NCI-H345 treated with DMSO at 0.1 percent for 48 hours (cell line): ENCODE measurements at regions not wholly inside any gene's neighbourhood (a gene's known extent, or its start where the extent isn't known, plus 50 kb on each side); places are given as distances from the start of the nearest gene placed in this dataset.

ENCODE experiments used
- DNase-seq: peaks from one replicate; lab custom pipeline; 2025; ENCODE audit not compliant: unreplicated experiment; lab: John Stamatoyannopoulos, UW

DNA sequence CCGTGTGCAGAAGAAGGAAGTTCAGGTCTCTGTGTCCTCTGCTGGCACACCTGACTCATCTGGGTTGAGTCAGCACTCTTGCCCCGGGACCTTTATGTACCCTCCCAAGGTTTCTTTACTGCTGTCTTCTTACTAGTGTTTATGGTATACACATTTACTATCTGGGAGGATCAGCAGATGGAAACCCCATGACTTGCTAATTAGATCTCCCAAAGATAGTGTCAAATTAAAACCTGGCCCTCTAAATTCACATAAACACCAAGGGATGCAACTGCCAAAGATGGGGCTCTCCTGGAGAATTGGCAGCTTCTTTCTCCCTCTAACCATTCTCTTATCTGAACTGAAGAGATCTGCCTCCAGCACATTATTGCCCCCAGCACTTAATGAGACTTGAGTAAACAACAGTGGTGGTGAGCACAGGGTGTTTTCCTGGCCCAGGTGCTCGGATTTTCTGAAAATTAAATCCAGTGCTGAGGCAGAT is 718.1 kb upstream of the SOX9 start:
- peak; percentile 12 for DNase-seq

DNA sequence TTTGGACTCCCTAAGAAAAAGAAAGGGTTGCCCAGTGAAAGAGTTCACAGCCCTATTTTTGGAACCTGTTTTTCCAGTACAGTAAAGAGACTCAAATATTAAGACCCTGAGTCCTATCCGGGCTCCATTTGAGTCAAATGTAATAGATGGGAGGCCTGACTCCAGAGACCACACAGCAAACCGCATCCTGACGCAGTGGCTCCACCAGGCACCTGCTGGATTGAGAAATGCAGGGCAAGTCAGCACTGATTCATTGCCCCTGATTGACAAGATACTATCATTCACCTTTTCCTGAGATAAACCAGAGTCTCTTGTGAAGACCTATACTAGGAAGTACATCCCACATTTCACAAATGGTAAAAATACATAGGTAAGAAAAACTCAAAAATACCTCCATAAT is 715.7 kb upstream of the SOX9 start:
- no peak for DNase-seq

DNA sequence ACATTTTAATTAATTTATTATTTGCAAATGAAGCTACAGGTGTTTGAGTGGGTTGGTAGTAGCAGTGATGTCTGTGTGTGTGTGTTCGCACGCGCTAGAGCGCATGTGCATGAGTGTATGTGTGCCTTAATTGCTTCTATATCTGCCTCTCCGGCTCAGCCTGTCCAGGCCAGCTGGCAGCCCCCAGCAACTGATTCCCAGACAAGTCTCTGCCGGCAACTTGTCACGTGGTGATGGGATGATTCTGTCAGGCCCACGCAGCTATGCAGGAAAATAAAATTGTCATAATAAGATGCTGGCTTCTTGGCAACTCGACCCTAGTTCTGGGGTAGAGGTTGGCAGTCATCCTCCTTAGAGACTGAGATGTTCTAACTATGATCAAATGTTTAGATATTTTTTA is 712.8 kb upstream of the SOX9 start:
- no peak for DNase-seq

DNA sequence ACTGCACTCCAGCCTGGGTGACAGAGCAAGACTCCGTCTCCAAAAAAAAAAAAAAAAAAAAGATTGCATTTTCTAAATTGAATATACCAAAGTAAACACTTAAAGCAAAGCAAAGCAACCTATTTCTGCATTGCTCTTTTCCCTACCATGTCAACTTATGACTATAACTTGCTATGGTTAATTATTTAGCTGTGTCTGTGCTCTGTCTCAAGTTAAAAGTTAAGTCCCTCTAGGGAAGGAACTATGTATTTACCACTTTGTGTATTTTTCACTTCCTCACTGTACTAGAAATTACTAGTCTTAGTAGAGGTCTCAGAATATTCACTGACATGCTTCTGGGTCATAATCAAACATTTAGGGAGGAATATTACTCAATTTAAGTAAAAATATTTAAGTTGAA is 711.7 kb upstream of the SOX9 start:
- no peak for DNase-seq

DNA sequence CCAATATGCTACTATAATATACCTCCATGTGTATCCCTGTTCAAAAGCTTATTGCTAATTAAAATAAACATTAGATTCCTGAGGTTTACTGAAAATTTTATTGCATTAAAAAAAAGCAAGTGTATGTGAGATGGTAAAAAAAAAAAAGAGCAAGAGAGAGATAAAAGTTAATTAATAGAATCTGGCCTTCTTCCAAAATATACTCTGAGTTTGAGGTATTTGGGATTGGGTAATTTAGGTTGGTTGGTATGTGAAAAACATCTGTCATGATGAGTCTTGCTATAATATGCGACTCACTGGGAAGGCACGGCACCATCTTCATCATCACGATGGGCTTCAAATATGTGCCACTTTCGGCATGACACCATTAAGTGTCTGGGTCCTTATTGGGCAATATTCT is 711.1 kb upstream of the SOX9 start:
- no peak for DNase-seq

DNA sequence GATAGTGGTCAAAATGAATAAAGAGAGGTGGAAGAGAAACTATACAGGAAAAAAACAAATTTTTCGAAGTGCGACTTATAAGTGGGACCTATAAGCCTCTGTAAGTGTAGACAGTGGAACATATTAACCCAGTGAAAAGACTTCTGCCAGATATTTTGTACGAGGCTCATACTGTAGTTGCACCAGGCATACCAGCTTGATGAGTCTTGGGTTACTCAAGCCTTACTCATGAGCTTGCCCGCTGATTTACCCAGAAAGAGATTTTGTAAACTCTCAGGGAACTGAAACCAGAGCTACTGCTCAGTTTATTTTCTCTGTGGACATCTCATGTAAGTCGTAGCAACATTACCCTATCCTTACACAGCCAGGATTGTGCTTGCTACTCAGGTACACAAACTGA is 708.0 kb upstream of the SOX9 start:
- no peak for DNase-seq

DNA sequence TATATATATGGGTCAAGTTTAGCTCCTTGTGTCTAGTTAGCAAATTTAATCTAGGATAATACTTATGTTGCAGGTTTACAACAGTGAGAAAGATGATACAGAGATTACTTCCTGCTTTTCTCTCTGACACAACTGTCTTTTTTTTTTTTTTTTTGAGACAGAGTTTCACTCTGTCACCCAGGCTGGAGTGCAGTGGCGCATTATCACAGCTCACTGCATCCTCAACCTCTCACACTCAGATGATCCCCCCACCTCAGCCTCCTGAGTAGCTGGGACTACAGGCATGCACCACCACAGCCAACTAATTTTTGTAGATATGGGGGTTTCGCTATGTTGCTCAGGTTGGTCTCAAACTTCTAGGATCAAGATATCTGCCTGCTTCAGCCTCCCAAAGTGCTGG is 706.9 kb upstream of the SOX9 start:
- no peak for DNase-seq

DNA sequence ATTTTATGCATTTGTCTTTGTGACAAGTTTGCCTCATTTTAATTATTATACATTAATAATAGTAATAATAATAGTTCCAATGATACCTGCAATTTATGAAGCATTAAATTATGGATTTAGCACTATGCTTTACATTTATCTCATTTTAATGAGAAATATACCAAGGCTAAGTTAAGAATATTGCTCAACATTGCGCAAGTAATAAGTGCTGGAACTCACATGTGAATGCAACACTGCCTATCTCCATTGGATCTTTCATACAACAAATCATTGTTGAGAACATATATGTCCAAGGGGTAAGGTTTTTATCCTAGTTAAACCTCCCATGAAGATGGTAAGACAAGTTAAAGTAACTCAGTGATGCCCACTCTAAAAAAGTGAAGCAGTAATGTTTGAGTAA is 703.7 kb upstream of the SOX9 start:
- DNase-seq, result no peak

DNA sequence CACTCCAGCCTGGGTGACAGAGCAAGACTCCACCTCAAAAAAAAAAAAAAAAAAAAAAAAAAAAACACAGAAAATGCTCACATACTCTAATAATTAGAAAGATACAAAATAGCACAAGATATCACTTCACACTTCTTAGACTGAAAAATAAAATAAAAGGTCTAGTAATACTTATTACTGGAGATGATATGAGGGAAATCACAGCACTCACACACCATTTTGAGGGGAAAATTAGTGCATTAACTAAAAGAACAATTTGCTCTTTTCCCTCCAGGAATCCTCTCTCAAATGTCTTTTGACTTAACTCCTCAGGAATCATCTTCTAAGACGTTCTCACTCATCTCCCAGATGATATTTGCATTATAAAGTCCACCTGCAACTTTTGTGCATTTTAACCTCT is 697.9 kb upstream of the SOX9 start:
- DNase-seq, result no peak

DNA sequence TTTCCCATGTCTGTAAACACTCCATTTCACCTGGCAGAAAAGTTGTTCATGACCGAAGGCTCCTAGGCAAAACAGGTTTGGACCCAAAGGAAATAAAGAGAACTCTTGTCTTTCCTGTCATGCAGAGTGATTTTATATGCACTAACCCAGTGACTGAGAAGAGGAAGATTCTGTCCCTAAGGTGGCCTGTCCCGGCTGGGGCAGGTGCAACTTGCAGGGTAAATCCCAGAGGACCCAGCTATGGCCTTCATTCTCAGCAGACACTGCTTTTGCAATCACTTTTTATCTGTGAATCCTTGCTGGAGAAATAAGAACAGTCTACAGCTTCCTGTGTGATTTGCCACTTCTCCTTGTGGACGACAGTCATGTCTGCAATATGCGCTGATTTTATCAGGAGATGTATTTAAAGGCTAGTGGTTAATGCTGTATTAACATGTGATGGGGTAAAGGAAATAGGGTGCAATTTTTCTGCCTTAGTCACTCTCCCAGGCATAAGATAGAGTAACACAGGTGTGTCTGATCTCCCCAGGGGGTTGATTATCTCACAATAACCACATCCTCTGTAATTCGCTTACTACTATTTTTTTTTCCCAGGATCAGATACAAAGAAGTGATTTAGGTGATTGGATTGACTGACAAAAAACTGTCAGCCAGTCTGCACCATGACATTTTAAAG is 696.8 kb upstream of the SOX9 start:
- peak; percentile 57 for DNase-seq

DNA sequence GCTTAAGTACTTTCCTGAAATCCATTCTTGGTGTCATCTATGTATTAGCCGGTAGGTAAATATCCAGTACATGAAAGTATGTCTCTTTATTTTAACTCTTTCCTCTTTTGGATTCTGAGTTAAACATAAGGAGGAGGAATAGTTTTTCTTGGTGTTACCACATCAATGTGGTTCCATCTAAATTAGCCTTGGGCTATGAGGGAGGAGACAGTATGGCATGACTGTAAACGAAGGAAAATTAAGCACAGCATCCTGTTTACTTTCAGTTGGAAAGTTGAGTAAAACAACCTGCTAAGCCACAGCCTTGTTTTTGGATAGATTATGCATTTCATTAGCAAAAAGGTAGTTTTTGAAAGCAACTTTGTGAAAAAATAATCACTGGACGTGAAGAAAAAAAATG is 693.0 kb upstream of the SOX9 start:
- DNase-seq, result no peak

DNA sequence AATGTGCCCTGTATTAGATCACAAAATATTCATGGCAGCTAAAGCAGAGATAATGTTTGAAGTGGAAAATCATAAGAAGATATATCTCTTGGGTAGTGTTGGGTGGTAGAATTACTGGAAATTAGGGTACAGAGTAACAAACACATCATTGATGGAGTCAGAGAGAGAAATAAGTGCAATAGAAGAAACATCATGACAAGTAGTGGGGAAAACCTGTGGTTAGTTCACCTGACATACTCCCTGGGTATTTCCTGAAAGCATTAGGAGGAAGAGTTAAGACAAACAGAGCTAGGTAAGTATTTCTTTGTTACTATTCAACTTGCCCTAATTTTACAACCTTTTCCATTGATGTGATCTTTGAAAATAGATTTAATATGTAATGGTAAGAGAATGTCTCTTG is 691.9 kb upstream of the SOX9 start:
- no peak for DNase-seq

DNA sequence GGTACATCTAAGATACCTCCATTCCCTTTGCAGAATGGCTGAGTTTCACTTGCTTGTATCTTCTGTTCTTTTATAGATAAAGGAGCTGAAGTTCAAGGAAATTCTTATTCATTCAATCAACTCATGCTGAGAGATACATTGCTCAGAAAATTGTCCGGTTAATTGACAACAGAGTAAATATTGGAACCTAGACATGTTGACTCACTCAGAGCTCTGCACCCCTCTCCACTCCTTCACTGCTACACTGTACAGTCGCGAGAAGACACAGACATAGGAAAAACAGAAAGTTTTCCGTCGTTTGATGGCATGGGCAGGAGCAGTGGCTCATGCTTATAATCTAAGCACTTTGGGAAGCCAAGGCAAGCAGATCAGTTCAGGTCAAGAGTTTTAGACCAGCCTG is 690.5 kb upstream of the SOX9 start:
- no peak for DNase-seq

DNA sequence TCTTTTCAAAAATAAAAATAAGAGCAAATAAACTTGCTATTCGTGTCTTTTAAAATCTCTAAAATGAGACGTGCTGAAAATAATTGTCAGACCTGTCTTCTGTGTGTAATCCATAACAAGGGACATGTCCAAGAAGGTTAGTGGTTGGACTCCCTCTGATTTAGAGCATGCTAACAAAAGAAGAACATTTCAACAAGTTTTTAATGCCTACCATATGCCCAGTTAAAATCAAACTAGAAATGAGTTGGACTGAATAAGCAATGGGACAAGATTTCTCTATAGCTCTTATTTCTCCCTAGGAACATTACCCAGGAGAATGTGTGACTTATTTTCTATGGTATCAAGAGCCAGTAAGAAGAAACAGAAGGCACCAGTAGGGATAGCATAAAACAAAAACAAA is 689.7 kb upstream of the SOX9 start:
- no peak for DNase-seq

DNA sequence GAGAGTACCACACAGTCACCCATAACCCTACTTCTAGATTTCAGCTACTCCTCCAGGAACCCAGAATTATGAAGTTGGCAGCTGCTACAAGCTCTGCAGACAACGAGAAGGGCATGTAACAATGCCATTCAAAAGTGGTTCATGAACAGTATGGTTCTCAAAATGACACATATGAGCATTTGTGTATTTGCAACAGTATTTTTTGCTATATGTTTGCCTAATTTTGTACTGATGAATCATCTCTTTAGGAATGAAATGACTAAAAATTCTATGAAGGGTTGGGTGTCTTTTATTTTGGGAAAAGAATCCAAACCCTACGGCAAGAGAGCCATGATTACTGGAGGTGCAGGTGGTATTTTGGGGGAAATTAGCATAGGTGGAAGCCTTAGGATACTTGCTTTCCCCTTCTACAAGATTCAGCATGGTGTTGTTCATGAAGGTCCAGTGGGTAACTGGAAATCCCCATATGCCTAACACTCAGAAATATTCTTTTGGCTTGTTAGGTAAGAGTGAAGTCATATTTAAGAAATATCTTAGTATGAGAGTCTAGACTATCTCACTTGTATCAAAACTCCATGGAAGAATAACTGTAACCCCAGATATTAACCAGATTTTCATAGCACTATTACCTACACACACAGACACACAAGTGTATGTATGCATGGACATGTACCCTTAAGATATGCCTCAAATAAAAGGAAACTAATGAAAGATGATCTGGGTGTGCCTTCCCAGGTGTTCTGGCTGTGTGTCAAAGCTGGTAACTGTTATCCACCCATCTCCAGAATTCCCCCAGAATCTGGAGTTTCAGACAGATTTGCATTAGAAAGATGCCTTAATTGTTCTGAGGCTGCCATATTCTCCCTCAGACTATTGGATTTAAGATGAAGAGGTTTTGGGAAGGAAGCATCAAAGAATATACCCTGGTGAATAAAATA is 688.2 kb upstream of the SOX9 start:
- DNase-seq, result no peak

DNA sequence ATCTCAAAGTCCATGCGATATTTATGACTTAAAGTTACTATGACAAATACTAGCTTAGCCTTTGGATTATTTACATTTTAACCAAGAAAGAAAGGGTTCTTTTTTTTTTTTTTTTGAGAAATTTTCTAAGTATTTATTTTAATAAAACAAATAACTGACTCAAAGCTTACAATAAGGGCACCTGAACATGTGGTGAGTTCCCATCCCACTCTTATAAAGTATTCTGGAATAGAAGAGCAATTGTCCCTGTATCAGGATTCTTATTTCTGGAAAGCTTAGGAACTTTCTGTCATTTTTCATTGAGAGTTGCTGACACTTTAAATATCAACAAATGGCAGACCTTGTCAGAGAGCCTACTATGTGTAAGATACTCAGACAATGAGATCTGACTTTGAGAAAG is 686.1 kb upstream of the SOX9 start:
- no peak for DNase-seq

DNA sequence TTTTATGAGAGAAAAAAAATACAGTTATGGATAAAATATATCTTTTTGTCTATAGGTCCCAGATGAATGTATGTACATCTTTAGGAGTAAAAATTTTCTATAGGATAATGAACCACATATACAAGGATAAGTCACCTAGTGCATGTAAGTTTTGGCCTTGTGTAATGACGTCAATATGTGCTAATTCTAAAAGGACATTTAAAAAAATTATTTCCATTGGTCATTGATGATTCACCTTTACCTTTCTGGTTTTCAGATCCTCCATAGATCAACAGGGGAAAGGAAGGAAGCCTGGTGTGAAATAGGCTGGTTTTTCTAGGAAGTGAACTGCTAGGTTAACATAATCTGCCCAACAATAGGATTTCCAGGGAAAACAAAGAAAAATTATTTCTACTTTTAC is 684.3 kb upstream of the SOX9 start:
- DNase-seq, result no peak

DNA sequence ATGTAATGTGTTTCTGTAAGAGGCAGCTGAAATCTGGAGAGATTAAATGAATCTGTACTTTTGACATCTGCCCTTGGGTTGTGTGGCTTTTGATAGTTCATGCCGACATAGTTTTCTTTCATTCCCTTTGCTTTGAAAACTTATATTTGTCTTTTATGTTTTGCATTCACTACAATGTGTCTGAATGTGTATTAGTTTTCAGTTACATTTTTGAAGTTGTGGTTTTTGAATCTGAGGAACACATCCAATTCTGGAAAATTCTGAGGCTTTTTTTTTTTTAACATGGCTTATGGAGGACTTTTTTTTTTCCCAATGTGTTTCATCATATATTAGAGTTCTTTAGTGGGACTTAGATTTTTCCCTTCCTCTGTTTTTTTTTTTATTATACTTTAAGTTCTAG is 683.7 kb upstream of the SOX9 start:
- DNase-seq, result no peak

DNA sequence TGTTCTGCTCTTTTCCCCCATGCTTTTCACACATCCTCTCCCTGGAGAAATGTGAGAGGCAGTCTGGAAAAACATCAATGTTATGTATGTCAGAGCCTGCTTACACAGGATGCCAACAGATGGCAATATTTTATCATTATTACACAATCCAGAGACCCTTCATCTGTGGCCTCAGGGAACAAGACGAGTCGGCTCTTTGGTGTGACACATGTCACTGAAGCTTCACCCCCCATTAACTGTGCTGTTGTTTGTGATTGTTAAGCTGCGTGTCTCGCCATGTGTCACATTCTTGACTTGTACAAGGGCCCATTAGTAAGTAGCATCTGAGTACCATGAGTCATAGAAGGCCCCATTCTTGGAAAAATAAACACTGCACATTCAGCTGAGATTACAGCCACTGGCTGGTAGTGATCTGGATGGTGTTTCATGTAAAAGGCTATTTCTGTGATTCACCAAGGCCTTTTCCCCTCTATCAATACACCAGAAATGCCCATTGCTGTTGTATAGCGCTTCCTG is 682.1 kb upstream of the SOX9 start:
- peak; percentile 94 for DNase-seq

DNA sequence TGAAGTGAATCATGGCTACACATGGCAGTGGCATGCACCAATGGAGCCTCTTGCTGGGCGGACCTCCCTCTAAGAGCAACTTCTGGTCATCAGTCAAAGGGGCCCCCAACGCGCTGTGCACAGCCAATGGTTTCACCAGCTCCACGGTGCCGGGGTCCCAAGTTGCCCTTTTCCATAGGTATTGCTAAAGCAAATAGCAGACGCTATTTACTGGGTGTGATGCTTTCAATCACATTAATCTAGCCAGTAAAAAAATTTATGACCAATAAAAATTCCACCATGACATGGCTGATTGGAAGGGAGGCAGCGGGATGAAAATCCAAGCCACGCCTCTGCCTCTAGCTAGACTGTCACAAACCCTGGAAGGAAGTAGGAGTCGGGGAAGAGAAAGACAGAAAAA is 680.3 kb upstream of the SOX9 start:
- DNase-seq, result no peak

DNA sequence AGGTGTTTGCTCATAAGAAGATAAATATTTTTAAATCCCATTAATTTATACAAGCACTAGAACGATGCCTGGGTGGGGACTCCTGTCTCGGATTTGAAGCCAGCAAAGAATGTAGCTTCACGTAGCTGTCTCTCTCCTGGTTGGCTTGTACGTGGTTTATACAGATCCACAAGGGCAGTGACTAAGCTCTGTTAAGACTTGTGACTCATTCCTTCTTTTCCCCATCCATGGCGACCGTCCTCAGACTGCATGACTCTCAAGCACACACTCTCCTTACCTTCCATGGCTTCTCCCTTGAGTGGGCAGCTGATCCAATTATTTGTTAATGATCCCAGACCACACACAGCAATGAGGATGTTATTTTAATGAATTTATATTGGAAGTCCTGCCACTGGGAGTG is 679.7 kb upstream of the SOX9 start:
- DNase-seq, result no peak

DNA sequence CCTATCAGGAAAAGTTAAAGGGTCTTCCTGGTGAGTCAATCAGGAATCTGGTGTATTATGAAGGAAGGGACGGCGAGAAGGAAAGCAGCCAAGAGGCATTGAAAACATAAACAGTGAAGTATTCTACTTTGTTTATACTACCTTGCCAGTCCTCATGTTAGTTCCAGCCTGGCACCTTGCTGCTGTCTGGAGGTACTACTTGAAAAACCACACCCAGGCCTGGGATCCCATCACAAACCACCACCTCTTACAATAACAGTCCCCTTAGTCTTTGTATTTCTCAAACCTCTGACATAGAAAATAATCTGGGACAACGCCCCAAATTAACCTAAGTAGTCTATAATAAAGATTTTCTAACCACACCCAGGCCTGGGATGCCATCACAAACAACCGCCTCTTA is 676.7 kb upstream of the SOX9 start:
- DNase-seq, result no peak
